Activated CD4-positive, alpha-beta T cell treated with anti-CD3 and anti-CD28 coated beads, Interleukin-2, amount 50 U/mL, for 1 hour (primary cell): ENCODE measurements at regions not wholly inside any gene's neighbourhood (a gene's known extent, or its start where the extent isn't known, plus 50 kb on each side); places are given as distances from the start of the nearest gene placed in this dataset.
"Not testable (repeated sequence)": the region's sequence is repeated elsewhere in the genome, so short reads cannot be mapped to it uniquely, and the experiment has no call there.

Source experiments
- DNase-seq: peaks from one replicate; pipeline ENCODE4 v3.0.0-alpha.2; 2020

- no peak for DNase-seq
Observed at GRCh38 chr12:75751769-75752471, 240.5 kb upstream of the KRR1 start.

GRCh38 chr12:75750716-75751306 lies 239.4 kb upstream of the KRR1 start:
- DNase-seq: no peak

GRCh38 chr12:75748990-75749389 lies 237.6 kb upstream of the KRR1 start:
- DNase-seq: not testable (repeated sequence)

- no peak for DNase-seq
Observed at GRCh38 chr12:75748136-75748535, 236.7 kb upstream of the KRR1 start.

GRCh38 chr12:75747572-75748021 lies 236.2 kb upstream of the KRR1 start:
- no peak for DNase-seq

GRCh38 chr12:75746621-75747020 lies 235.2 kb upstream of the KRR1 start:
- DNase-seq: no peak

GRCh38 chr12:75744607-75745256 lies 233.3 kb upstream of the KRR1 start:
- no peak for DNase-seq

GRCh38 chr12:75742961-75743360 lies 231.6 kb upstream of the KRR1 start:
- no peak for DNase-seq

- DNase-seq: no peak
Observed at GRCh38 chr12:75742048-75742447, 230.6 kb upstream of the KRR1 start.

GRCh38 chr12:75739912-75740311 lies 228.5 kb upstream of the KRR1 start:
- no peak for DNase-seq

- DNase-seq: not testable (repeated sequence)
Observed at GRCh38 chr12:75739098-75739497, 227.7 kb upstream of the KRR1 start.

- no peak for DNase-seq
Observed at GRCh38 chr12:75738486-75738885, 227.1 kb upstream of the KRR1 start.

- DNase-seq: no peak
Observed at GRCh38 chr12:75735853-75736252, 224.4 kb upstream of the KRR1 start.

GRCh38 chr12:75728826-75729225 lies 217.4 kb upstream of the KRR1 start:
- no peak for DNase-seq

GRCh38 chr12:75727577-75727976 lies 216.2 kb upstream of the KRR1 start:
- DNase-seq: no peak

- DNase-seq: no peak
Observed at GRCh38 chr12:75725521-75726111, 214.2 kb upstream of the KRR1 start.

- DNase-seq: no peak
Observed at GRCh38 chr12:75724928-75725312, 213.5 kb upstream of the KRR1 start.

GRCh38 chr12:75724307-75724927 lies 213.0 kb upstream of the KRR1 start:
- DNase-seq: no peak

GRCh38 chr12:75722714-75723200 lies 211.3 kb upstream of the KRR1 start:
- DNase-seq: peak; percentile 15

GRCh38 chr12:75721796-75722195 lies 210.4 kb upstream of the KRR1 start:
- DNase-seq: no peak

- DNase-seq: no peak
Observed at GRCh38 chr12:75720812-75721641, 209.6 kb upstream of the KRR1 start.

- DNase-seq: no peak
Observed at GRCh38 chr12:75717902-75718301, 206.5 kb upstream of the KRR1 start.
